ENCODE measurements at regions not wholly inside any gene's neighbourhood (a gene's known extent, or its start where the extent isn't known, plus 50 kb on each side); places are given as distances from the start of the nearest gene placed in this dataset.
"Not testable (repeated sequence)": the region's sequence is repeated elsewhere in the genome, so short reads cannot be mapped to it uniquely, and the experiment has no call there.

DNA sequence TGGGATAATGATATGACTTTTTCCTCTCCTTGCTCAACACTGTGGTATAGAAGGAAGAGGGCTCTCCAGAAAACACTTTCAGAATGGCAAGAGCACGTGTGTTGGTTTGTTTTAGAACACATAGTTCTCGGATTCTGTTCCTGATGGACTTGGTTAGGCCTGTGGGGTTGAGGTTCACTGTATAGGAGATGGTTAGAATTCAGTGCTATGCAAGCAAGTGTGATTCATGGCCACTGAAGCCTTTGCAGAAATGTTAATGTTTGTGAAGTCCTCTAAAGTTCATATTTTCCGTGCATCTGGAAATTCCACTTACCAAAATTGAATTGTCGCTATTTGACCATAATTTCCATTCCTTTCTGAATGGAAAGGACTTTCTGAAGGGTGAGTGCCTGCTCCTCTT lies 233.2 kb upstream of the DDHD1 start:
- DNase-seq, result no peak

DNA sequence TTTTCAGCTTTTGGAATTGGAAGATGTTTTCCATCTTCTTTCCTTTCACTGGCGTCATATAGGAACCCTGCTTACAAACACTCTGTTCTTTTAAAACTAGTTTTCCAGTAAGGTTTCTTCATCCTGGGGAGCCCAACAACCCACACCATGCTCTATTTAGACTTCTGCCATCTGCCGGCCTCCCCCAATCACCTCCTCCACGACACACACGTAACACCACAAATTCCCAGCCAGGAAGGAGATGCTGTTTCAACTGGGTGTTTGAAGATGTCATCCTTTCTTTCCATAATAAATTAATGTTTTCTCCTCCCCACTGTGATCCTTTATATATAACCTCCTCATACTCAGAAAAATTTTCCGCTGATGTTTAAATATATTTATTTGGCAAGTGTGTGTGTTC lies 231.4 kb upstream of the DDHD1 start:
- no peak for DNase-seq

DNA sequence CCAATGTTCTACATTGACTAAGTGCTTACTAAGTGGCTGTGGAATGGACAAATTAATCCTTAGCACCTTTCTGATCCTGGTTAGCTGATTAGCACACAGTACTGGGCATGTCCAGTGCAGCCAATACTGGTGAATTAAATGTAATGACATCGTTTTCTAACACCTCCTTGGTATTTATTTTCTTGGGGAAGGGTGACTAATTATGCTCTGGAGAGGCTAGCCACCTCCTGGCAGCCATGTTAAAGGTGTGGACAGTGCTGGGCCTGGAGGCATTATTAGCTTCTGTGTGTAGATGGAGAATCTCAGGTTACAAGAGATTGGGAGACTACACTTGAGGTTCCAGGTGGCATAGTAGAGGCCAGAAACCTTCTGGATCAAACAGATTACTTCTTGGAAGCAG lies 230.9 kb upstream of the DDHD1 start:
- DNase-seq, result no peak

DNA sequence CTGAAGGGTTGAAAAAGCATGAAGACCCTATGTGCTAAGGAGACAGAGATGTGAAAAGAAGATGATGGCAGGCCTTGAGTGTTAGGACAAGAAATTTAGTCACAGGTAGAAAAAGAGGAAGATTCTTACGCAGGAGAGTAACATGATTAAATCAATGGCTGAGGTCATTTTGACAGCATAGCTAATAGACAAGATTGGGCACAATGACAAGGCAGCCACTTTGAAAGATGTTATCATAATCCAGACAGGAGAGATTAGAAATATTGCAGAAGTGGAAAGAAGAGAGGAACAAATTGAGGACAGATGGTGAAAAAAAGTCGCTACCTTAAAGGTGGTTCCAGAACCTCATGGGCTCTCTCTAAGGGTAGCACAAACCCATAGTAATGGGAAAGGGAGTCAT lies 228.8 kb upstream of the DDHD1 start:
- DNase-seq, result no peak

DNA sequence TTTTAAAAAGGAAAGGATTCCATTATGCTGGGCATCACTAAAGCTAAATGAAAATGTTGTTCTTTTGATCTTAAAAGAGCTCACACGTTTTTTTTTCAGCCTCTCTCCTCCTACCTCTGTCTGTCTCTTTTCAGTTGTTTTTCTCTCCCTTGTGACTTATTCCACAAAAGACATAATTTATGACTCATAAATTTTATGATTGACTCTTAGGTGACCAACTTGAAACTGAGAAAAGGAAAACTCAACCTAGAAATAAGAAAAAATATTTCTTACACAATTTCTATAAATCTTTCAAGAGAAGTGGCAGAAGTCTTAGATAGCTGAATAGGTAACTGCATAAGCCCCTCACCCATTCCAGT lies 227.7 kb upstream of the DDHD1 start:
- no peak for DNase-seq

DNA sequence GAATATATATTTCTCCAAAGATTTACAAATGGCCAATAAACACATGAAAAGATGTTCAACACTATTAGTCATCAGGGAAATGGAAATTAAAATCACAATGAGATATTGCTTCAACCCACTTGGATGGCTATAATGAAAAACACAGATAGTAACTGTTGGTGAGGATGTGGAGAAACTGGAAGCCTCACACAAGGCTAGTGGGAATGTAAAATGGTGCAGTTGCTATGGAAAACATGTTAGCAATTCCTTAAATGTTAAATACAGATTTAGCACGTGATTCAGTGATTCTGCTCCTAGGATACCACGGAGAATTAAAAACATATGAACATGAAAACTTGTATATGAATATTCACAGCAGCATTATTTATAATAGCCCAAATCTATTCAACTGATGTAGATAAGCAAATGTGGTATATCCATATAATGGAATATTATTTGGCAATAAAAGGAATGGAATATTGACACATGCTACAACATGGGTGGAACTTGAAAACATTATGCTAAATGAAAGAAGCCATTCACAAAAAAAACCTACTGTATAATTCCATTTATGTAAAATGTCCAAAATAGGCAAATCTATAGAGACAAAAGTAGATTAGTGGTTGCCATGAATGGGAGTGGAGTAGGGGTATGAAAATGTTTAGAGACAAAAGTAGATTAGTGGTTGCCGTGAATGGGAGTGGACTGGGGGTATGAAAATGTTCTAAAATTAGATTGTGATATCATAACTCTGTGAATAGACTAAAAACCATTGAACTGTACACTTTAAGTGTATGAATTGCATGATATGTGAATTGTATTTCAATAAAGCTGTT lies 227.1 kb upstream of the DDHD1 start:
- DNase-seq, result no peak

DNA sequence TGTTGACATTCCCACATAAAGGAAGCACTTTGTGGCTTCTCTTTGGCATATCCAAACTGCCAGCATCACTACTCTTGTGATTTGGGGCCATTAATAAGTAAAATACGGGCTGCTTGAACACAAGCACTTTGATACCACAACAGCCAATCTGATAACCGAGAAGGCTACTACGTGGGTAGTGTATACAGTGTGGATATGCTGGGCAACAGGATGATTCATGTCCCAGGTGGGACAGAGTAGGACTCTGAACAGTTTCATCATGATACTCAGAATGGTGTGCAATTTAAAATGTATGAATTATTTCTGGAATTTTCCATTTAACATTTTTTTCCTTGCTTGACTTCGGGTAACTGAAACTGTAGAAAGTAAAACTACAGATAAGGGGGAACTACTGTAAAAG lies 225.0 kb upstream of the DDHD1 start:
- DNase-seq, result no peak

DNA sequence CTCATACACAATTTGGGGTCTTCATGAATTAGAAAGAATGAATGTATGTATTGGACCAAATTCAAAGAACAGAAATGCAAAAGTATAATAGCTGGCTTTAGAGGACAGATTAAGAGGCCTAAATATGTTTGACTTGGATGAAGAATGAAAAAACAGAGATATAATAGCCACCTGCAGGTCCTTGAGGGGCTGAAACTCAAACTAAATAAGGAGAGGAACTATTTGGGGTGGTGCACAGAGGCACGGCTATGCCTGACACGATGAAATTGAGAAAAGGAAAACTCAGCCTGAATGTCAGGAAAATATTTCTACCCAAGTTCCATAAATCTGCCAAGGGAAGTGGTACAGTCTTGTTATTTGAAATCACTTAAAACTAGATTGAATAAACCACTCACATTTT lies 222.9 kb upstream of the DDHD1 start:
- DNase-seq, result no peak

DNA sequence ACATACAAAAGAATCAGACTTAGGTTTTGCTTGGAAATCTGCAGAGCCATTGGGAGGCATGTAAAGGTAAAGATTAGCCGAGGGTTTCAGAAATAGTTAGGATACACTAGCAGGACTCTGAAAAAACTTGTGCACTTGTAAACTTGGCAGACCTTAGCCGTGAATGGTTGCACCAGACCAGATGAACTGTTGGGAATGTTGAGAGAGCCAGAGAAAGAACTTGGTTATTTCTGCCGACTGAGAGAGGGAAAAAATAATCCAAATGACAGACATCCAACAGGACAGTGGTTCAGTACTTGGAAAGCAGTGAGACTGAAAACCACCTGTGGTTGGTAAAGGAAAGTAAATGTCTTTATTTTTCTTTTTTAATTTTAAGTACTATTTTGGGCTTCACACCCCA lies 222.5 kb upstream of the DDHD1 start:
- DNase-seq, result no peak

DNA sequence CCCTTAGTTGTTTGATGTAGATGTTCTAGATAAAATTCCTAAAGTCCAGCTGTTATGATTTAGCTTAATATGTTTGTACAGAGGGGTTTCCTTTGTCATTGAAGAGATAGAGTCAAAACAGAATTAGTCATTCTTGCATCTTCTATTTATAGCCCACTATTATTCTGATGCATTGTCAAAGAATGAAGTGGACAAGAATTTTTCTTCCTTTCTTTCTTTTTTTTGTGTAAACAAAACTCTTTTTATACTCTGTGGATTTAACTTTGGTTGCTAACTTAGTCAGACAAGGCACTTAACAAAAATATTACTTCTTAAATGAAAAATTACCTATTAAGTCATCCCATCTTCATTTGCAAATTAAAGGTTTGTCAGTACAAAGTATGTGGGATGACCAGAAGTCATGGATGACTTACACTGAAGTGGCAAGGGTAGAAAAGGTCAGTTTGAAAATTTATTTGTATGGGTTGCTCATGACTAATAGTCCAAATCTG lies 215.6 kb upstream of the DDHD1 start:
- DNase-seq, result no peak

DNA sequence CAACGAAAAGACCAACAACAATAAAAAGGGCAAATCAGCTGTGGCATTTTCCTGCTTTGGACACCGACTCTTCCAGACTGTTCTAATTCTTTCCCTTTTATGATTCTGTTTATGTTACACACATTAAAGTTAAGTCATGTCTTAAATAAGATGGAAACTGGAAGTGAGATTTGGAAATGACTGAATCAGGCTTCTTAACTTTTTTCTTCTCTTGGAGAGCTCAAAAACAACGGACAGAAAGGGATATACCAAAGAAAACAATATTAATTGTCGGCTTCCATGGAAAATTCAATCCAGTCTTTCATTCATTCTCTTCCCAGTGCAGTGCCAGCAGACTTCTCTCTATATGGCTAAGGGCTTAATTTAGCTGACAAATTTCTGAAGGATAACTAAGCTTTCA lies 214.9 kb upstream of the DDHD1 start:
- DNase-seq, result no peak

DNA sequence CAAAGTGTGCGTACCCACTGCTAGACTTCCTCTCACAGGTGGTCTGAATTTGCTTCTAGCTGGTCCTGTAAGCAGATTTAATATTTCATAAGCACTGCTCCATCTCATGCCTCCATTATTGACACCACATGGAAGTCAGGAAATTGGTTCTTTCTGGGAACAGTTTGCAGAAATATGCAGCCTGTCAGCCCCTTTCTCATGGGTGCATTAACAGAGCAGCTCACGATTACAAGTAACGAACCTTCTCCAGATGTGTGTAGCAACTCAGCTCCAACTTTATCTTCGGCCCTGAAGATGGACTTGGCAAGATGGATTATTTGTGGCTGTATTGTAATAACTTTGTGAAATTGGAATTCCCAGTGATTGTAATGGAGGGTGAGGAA lies 214.5 kb upstream of the DDHD1 start:
- no peak for DNase-seq

DNA sequence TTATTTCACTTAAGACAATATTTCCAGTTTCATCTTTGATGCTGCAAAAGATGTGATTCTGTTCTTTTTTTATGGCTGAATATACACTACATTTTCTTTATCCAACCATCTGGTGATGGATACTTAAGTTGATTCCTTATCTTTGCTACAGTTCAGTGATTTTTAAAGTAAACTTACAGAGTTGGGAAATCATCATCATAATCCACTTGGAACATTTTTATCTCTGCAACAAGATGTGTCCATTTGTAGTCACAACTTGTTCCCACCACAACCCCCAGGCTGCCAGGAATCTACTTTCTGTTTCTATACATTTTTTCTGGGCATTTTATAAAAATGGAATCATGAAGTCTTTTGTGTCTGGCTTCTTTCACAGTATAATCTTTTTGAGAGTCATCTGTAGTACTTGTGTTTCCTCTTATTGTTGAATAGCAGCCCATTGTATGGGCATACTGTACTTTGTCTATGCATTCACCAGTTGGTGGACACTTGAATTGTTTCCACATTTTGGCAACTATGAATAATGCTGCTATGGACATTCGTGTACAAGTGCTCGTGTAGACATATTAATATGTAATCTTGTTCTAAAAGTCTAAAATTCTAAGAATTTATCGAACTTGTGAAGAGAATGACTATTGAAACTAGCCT lies 212.5 kb upstream of the DDHD1 start:
- no peak for DNase-seq

DNA sequence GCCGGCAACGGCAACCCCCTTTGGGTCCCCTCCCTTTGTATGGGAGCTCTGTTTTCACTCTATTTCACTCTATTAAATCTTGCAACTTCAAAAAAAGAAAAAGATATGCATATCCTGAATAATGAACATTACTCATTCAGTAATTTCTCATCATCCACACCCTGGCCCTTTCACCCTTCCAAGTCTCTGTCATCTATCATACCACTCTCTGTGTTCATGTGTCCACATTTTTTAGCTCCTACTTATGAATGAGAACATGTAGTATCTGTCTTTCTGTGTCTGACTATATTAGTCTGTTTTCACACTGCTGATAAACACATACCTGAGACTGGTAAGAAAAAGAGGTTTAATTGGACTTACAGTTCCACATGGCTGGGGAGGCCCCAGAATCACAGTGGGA lies 209.8 kb upstream of the DDHD1 start:
- not testable (repeated sequence) for DNase-seq

DNA sequence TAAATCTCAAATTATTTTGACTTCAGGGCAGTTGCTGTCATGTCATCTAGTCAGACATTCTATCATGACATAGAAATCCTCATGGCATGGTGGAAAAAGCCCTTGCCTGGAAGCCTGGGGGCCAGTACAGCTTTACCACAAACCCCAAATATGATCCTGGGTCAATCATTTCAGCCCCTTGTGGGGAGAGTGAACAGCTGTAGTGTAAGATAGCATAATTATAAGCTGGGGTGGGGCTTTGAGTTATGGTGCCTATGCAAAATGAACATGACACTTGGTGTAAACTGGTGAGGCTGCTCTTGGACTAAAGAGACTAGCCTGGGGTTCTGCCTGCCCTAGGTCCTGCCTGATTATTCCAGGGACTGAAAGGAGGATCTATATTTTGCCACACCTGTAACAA lies 207.7 kb upstream of the DDHD1 start:
- DNase-seq, result no peak

DNA sequence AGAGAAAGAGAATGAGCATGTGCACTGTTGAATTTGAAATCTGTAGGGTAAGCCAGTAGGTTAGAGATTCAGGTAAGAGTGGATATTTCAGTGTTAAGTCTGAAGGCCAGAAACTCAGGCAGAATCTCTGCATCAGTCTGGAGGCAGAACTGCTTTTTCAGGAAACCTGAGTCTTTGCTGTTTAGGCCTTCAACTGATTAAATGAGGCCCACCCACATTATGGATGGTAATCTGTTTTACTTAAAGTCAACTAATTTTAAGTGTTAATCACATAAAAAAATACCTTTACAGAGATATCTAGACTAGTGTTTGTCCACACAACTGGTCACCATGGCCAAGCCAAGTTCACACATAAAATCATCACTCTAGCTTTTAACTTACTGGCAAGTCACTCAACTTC lies 205.0 kb upstream of the DDHD1 start:
- DNase-seq, result no peak

DNA sequence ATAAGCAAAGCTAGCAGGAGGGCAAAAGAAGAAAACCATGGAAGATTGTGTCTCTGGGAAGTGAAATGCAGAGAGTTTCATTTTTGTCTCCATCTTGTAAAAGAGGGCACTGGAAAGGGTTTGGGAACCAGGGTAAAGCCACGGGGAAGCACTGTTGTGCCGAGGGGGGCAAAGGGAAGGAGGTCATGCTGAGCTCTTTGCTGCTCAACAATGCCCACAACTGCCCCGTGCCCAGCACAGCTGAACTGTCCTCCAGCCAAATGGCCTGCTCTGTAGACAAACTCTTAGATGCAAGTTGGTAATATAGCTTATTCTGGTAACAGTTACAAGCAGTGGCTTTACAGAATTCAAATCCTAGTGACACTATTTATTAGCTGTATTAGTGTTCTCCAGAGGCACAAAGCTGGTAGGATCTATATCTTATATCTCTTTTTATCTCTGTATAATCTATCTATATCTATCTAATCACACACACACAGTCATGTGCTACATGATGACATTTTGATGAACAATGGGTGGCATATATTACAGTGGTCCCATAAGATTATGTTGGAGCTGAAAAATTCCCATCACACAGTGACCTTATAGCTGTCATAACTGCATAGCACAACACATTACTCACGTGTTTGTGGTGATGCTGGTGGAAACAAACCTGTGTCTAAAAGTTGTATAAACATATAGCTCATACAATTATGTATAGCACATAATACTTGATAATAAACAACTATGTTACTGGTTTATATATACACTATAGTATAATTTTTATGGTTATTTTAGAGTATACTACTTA lies 203.4 kb upstream of the DDHD1 start:
- no peak for DNase-seq

DNA sequence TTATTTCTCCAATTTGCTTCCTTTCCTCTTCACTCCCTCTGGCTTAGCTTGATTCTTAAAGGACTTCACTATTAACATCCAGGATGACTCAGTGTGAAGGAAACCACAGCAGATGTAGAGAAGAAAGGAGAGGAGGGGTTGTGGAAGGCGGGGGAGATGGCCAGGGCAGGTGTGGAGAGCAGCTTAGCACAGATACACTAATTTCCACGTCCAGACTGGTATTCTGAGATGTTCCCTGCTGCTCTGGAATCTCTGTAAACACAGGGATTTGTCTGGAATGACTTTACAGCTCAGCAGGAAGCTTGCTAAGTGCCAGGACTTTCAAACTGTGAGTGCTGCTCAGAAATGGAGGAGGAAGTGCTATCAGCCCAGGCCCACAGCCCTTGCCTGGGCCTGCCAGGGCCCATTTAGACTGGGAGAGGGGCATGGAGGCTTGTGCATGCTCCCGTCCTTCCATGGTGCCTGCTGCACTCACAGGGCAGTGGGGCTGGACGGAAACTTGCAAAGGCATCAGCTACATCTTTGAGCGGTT lies 202.5 kb upstream of the DDHD1 start:
- no peak for DNase-seq

DNA sequence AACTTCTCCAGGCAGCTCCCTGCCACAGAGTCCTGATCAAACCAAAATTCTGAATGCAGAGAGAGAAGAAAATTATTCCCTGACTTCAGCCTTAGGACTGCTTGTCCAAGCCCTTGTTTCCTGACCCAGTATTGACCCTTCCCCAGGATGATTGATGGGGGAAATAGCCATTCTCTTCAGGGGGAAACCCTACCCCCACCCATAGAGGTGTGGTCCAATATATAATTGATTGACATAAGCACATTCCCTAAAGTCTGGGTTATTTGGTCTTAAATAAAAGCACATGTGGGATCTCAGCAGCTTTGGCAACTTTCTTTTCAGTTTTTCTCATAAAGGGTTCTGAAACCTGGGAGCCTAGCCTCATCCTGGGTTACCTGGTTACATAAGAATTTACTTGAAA lies 201.2 kb upstream of the DDHD1 start:
- no peak for DNase-seq

DNA sequence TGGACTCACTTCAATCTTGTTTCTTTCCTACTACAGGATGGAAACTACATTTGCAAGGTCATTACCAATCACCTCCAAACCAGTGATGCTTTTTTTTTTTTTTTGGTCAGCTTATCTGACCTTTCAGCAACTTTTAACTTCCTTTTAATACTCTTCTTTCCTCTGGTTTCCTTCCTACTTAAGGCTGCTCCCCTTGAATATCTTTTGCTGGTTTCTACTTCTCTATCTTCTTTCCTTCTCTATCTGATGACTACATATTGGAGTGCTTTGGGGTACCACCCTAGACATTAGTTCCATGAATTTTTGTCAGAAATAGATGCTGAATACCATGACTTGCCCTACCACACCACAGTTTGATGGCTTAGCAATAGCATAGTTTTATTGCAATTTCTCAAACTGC lies 197.7 kb upstream of the DDHD1 start:
- DNase-seq, result no peak

DNA sequence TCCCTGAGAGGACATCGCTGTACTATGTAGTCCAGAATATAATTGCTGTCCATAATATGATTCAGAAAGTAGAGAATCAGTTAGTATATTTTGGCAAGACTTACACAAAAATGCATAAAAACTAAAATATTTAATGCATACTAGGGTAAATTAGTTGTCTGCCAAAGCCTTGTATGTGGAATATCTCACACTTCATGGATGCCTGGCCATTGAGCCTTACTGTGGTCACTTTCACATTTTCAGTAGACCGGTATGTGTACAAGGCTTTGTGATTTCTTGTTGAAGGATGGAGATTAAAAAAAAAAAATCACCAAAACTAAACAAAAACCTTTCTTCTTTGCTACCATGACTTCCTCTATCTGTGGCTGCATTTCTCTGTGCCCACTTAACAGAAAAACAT lies 197.3 kb upstream of the DDHD1 start:
- no peak for DNase-seq

DNA sequence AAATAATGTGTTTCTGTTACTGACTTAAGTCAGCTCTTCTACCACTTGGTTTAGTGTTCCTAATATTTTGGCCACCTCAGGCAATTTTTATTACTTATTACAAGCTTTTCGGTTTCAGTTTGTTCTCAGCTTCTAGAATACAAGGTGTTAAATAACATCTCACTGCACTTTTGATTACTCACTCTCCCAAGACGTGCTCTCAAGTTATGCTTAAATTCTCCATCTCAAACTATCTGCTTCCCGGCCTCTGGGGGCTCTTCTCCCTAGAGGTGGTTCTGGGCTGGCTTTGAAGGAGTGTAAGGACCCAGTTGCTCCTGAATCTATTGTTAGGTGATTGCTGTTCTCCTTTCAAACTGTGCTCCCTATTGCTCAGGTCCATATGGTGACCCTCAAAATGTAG lies 193.9 kb upstream of the DDHD1 start:
- no peak for DNase-seq

DNA sequence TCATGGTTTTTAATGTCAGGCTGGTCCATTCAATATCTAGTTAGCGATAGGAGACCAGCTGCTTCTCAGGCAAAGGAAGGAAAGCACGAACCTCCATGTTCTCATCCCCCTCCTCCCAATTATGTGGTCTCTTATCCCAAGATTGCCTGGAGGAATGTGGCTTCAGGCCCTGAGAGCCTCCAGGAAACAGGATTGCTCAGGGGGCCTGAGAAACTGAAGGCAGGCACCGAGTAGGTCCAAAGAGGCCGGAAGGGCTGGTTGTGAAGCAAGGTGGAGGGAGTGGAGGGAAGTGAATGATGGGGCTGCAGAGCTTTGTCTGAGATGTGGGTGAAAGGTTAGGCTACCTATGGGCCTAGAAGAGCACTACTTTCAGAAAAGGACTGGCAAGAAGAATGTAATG lies 188.2 kb upstream of the DDHD1 start:
- no peak for DNase-seq

DNA sequence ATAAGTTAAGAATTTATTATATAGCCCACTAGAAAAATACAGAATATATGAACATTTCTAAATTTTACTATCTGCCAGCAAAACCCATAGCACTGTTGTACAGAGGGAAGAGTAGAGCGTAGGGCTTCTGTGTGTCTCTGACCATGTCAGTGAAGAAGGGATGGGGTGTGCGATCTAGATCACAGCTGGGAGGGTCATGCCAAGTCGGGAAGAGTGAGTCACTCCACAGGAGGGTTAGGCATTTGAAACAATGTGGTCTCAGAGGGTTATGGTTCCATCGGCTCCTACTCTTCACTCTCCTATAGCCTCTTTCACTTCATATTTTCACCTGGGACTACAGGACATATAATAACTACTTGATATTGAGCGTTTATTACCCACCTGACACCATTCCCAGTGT lies 185.1 kb upstream of the DDHD1 start:
- DNase-seq, result no peak
